NCI-H82 treated with DMSO at 0.1 percent for 48 hours (cell line): ENCODE measurements at regions not wholly inside any gene's neighbourhood (a gene's known extent, or its start where the extent isn't known, plus 50 kb on each side); places are given as distances from the start of the nearest gene placed in this dataset.
"Not testable (repeated sequence)": the region's sequence is repeated elsewhere in the genome, so short reads cannot be mapped to it uniquely, and the experiment has no call there.

Experiments used
- DNase-seq: peaks from one replicate; lab custom pipeline; 2025; ENCODE audit not compliant: unreplicated experiment; lab: John Stamatoyannopoulos, UW

- DNase-seq: no peak
Observed at GRCh38 chr3:110957247-110958025, 114.2 kb upstream of the NECTIN3 start.

GRCh38 chr3:110958313-110959147 is 113.1 kb upstream of the NECTIN3 start:
- no peak for DNase-seq

GRCh38 chr3:110965976-110966375 is 105.6 kb upstream of the NECTIN3 start:
- DNase-seq: no peak

GRCh38 chr3:110966966-110967663 is 104.5 kb upstream of the NECTIN3 start:
- no peak for DNase-seq

GRCh38 chr3:110968076-110968475 is 103.5 kb upstream of the NECTIN3 start:
- no peak for DNase-seq

- no peak for DNase-seq
Observed at GRCh38 chr3:110969229-110970211, 102.1 kb upstream of the NECTIN3 start.

- DNase-seq: no peak
Observed at GRCh38 chr3:110971010-110971601, 100.5 kb upstream of the NECTIN3 start.

GRCh38 chr3:110973263-110973895 is 98.2 kb upstream of the NECTIN3 start:
- no peak for DNase-seq

- DNase-seq: no peak
Observed at GRCh38 chr3:110974902-110975301, 96.7 kb upstream of the NECTIN3 start.

GRCh38 chr3:110984456-110985250 is 87.0 kb upstream of the NECTIN3 start:
- no peak for DNase-seq

- DNase-seq: no peak
Observed at GRCh38 chr3:110989446-110989845, 82.2 kb upstream of the NECTIN3 start.

- no peak for DNase-seq
Observed at GRCh38 chr3:110995461-110996231, 76.0 kb upstream of the NECTIN3 start.

GRCh38 chr3:110998766-110999165 is 72.8 kb upstream of the NECTIN3 start:
- not testable (repeated sequence) for DNase-seq

- not testable (repeated sequence) for DNase-seq
Observed at GRCh38 chr3:111006485-111006884, 65.1 kb upstream of the NECTIN3 start.

- peak; percentile 10 for DNase-seq
Observed at GRCh38 chr3:111012388-111013248, 59.0 kb upstream of the NECTIN3 start.
